ENCODE measurements at regions not wholly inside any gene's neighbourhood (a gene's known extent, or its start where the extent isn't known, plus 50 kb on each side); places are given as distances from the start of the nearest gene placed in this dataset.

- TF ChIP-seq EZH2 (IDR thresholded peaks at IDR 0.05; ENCODE audit: borderline replicate concordance, low read length) (no peak), CTCF (conservative IDR thresholded peaks at IDR 0.05 in 1 of 2, IDR thresholded peaks at IDR 0.05 in 1 of 2; ENCODE audit: extremely low read depth in 1 of 2, insufficient read depth in 1 of 2, low read depth in 1 of 2, low read length in 2 of 2) (no peak)
Observed at GRCh38 chr4:183038436-183038835, 60.6 kb upstream of the WWC2 start.

All from mammary epithelial cell (primary cell).